Neural progenitor cell (in vitro differentiated cells): ENCODE measurements at regions not wholly inside any gene's neighbourhood (a gene's known extent, or its start where the extent isn't known, plus 50 kb on each side); places are given as distances from the start of the nearest gene placed in this dataset.

Source experiments
- EZH2phosphoT487 ChIP-seq: fragments of 200-600 bp; sonication (generic); IDR thresholded peaks from 2 replicates; pipeline ENCODE4 v1.6.1; 2017; ENCODE audit warnings: antibody characterized with exemption
- TF ChIP-seq, protein P1 (sequence below): fragments of 200-600 bp; sonication (generic); IDR thresholded peaks from 2 replicates; pipeline ENCODE4 v1.5.1; 2017; ENCODE audit warnings: antibody characterized with exemption, mild to moderate bottlenecking

GRCh38 chr20:20831794-20832193 is 119.3 kb upstream of the RALGAPA2 start:
- TF ChIP-seq, protein P1, sequence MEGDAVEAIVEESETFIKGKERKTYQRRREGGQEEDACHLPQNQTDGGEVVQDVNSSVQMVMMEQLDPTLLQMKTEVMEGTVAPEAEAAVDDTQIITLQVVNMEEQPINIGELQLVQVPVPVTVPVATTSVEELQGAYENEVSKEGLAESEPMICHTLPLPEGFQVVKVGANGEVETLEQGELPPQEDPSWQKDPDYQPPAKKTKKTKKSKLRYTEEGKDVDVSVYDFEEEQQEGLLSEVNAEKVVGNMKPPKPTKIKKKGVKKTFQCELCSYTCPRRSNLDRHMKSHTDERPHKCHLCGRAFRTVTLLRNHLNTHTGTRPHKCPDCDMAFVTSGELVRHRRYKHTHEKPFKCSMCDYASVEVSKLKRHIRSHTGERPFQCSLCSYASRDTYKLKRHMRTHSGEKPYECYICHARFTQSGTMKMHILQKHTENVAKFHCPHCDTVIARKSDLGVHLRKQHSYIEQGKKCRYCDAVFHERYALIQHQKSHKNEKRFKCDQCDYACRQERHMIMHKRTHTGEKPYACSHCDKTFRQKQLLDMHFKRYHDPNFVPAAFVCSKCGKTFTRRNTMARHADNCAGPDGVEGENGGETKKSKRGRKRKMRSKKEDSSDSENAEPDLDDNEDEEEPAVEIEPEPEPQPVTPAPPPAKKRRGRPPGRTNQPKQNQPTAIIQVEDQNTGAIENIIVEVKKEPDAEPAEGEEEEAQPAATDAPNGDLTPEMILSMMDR, result no peak
- no peak for TF ChIP-seq EZH2phosphoT487
